CMK (cell line): ENCODE measurements at regions not wholly inside any gene's neighbourhood (a gene's known extent, or its start where the extent isn't known, plus 50 kb on each side); places are given as distances from the start of the nearest gene placed in this dataset.
"Not testable (repeated sequence)": the region's sequence is repeated elsewhere in the genome, so short reads cannot be mapped to it uniquely, and the experiment has no call there.

ENCODE experiments used
- DNase-seq: peaks from one replicate; pipeline ENCODE4 v3.0.0-alpha.2; 2010; ENCODE audit warnings: low read depth

GRCh38 chr12:102728506-102729242 lies 188.4 kb downstream of the PAH start:
- no peak for DNase-seq

GRCh38 chr12:102726686-102727085 lies 190.4 kb downstream of the PAH start:
- DNase-seq, result no peak

GRCh38 chr12:102722147-102722546 lies 194.9 kb downstream of the PAH start:
- no peak for DNase-seq

GRCh38 chr12:102708108-102708507 lies 208.9 kb downstream of the PAH start:
- no peak for DNase-seq

GRCh38 chr12:102702447-102703114 lies 214.5 kb downstream of the PAH start:
- DNase-seq, result peak; percentile 4

- DNase-seq, result no peak
Measured at GRCh38 chr12:102696045-102696444, 215.7 kb upstream of the IGF1 start.

- no peak for DNase-seq
Measured at GRCh38 chr12:102694903-102695302, 214.5 kb upstream of the IGF1 start.

GRCh38 chr12:102691773-102692555 lies 211.6 kb upstream of the IGF1 start:
- no peak for DNase-seq

GRCh38 chr12:102690253-102690652 lies 209.9 kb upstream of the IGF1 start:
- DNase-seq, result no peak

- DNase-seq, result no peak
Measured at GRCh38 chr12:102689701-102690100, 209.3 kb upstream of the IGF1 start.

- no peak for DNase-seq
Measured at GRCh38 chr12:102687523-102687922, 207.2 kb upstream of the IGF1 start.

GRCh38 chr12:102685841-102686240 lies 205.5 kb upstream of the IGF1 start:
- DNase-seq, result no peak

- no peak for DNase-seq
Measured at GRCh38 chr12:102685172-102685571, 204.8 kb upstream of the IGF1 start.

- no peak for DNase-seq
Measured at GRCh38 chr12:102682366-102683289, 202.3 kb upstream of the IGF1 start.

- no peak for DNase-seq
Measured at GRCh38 chr12:102681747-102682146, 201.4 kb upstream of the IGF1 start.

GRCh38 chr12:102681309-102681708 lies 200.9 kb upstream of the IGF1 start:
- no peak for DNase-seq

GRCh38 chr12:102680304-102680703 lies 199.9 kb upstream of the IGF1 start:
- no peak for DNase-seq

GRCh38 chr12:102676812-102677211 lies 196.4 kb upstream of the IGF1 start:
- no peak for DNase-seq

- no peak for DNase-seq
Measured at GRCh38 chr12:102675672-102676071, 195.3 kb upstream of the IGF1 start.

GRCh38 chr12:102673606-102674005 lies 193.2 kb upstream of the IGF1 start:
- no peak for DNase-seq

- DNase-seq, result not testable (repeated sequence)
Measured at GRCh38 chr12:102672212-102672611, 191.8 kb upstream of the IGF1 start.

GRCh38 chr12:102669056-102669455 lies 188.7 kb upstream of the IGF1 start:
- no peak for DNase-seq
